ENCODE measurements at regions not wholly inside any gene's neighbourhood (a gene's known extent, or its start where the extent isn't known, plus 50 kb on each side); places are given as distances from the start of the nearest gene placed in this dataset.

DNA sequence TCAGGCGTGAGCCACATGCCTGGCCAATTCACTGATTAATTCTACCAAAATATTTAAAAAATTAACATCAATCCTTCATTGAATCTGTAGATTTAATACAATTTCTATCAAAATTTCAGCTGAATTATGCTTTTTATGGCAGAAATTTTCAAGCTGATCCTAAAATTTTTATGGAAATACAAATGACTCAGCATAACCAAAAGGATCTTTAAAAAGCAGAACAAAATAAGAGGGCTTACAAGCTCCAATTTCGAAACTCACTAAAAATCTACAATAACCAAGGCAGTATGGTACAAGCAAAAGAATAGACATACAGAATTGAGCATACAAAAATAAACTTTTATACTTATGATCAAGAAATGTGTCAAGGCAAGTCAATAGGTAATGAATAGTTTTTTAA lies 180.4 kb upstream of the CTNNB1 start:
- intact Hi-C loops (cut with micrococcal nuclease; ENCODE audit: unreplicated experiment) = no loop called here
- TF ChIP-seq, protein P1, sequence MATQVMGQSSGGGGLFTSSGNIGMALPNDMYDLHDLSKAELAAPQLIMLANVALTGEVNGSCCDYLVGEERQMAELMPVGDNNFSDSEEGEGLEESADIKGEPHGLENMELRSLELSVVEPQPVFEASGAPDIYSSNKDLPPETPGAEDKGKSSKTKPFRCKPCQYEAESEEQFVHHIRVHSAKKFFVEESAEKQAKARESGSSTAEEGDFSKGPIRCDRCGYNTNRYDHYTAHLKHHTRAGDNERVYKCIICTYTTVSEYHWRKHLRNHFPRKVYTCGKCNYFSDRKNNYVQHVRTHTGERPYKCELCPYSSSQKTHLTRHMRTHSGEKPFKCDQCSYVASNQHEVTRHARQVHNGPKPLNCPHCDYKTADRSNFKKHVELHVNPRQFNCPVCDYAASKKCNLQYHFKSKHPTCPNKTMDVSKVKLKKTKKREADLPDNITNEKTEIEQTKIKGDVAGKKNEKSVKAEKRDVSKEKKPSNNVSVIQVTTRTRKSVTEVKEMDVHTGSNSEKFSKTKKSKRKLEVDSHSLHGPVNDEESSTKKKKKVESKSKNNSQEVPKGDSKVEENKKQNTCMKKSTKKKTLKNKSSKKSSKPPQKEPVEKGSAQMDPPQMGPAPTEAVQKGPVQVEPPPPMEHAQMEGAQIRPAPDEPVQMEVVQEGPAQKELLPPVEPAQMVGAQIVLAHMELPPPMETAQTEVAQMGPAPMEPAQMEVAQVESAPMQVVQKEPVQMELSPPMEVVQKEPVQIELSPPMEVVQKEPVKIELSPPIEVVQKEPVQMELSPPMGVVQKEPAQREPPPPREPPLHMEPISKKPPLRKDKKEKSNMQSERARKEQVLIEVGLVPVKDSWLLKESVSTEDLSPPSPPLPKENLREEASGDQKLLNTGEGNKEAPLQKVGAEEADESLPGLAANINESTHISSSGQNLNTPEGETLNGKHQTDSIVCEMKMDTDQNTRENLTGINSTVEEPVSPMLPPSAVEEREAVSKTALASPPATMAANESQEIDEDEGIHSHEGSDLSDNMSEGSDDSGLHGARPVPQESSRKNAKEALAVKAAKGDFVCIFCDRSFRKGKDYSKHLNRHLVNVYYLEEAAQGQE (IDR thresholded peaks at IDR 0.05; ENCODE audit: insufficient read depth in 1 of 2, low read depth in 2 of 2, low read length in 1 of 2) = no peak
- TF ChIP-seq SIN3A (IDR thresholded peaks at IDR 0.05; ENCODE audit: borderline replicate concordance, insufficient read depth, low read depth, low read length) (no peak), POLR2AphosphoS5 (IDR thresholded peaks at IDR 0.05; ENCODE audit: low read depth, low read length) (no peak), TCF7L2 (IDR thresholded peaks at IDR 0.05; ENCODE audit: low read depth, low read length) (no peak)
- TF ChIP-seq, protein P2, sequence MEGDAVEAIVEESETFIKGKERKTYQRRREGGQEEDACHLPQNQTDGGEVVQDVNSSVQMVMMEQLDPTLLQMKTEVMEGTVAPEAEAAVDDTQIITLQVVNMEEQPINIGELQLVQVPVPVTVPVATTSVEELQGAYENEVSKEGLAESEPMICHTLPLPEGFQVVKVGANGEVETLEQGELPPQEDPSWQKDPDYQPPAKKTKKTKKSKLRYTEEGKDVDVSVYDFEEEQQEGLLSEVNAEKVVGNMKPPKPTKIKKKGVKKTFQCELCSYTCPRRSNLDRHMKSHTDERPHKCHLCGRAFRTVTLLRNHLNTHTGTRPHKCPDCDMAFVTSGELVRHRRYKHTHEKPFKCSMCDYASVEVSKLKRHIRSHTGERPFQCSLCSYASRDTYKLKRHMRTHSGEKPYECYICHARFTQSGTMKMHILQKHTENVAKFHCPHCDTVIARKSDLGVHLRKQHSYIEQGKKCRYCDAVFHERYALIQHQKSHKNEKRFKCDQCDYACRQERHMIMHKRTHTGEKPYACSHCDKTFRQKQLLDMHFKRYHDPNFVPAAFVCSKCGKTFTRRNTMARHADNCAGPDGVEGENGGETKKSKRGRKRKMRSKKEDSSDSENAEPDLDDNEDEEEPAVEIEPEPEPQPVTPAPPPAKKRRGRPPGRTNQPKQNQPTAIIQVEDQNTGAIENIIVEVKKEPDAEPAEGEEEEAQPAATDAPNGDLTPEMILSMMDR (IDR thresholded peaks at IDR 0.05) = no peak
- CTCF ChIA-PET = no interaction called here
- POLR2A ChIA-PET = no interaction called here
- ATAC-seq = no peak
- Histone ChIP-seq H3K4me3 (ENCODE audit: low read depth in 2 of 2, low read length in 2 of 2) (no peak overlapping the region), H3K9me3 (ENCODE audit: control insufficient read depth, insufficient read depth, low read depth, low read length) (no peaks in the 10 kb centered on the region), H3K27me3 (ENCODE audit: control insufficient read depth, insufficient read depth, low read length) (no peaks in the 10 kb centered on the region; the same call in 1 of the 2 replicates), H3K27ac (ENCODE audit: low read length) (no peak overlapping the region), H3K4me1 (ENCODE audit: control insufficient read depth, insufficient read depth, low read length) (no peaks in the 10 kb centered on the region), H3K36me3 (ENCODE audit: control insufficient read depth, insufficient read depth, low read length) (no peaks in the 10 kb centered on the region)
- in situ Hi-C loops (cut with HindIII; ENCODE audit: low pct_unique_long_range_greater_than_20kb, low sequenced_read_pairs) = no loop called here
- no TSS peak for BruUV-seq (replicated peaks)
- no peak for DNase-seq (ENCODE audit: low read depth, low spot score)

DNA sequence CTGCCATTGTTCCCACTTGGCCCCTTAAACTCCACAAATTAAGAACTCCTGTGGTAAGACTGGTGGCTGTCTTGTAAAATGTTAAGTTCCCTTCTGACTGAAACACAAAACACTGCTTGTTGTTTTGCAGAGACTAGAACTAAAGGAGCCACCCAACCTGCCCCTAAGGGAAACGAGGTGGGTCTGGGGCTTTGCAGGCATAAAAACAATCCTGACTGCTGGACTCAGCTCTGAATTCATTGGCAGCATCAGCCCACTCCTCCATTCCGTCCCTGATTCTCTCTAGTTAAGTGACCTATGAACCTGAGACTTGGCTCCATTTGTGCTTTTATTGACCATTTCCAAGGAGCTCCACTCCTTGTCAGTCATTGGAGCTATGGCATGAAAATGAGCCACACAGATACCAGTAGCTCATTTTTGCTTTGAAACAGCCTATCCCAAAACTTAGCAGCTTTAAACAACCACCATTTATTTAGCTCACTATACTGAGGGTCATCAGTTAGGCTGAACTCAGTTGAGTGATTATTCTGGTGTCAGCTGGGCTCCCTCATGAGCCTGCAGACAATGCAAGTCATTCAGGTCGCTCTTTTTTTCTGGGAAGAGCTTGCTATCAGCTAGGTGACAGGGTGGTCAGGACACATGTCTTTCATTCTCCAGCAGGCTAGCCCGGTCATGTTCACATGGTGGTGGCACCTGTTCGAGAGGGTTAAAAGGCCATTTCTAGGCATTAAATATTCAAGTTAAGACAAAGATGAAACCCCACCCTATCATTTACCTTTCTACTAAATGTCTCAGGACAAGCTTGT lies 175.1 kb upstream of the CTNNB1 start:
- Histone ChIP-seq H3K4me3 (ENCODE audit: low read depth in 2 of 2, low read length in 2 of 2) (no peak overlapping the region), H3K27me3 (ENCODE audit: control insufficient read depth, insufficient read depth, low read length) (no peaks in the 10 kb centered on the region; the same call in 1 of the 2 replicates), H3K27ac (ENCODE audit: low read length) (no peak overlapping the region), H3K9me3 (ENCODE audit: control insufficient read depth, insufficient read depth, low read depth, low read length) (no peaks in the 10 kb centered on the region), H3K4me1 (ENCODE audit: control insufficient read depth, insufficient read depth, low read length) (no peaks in the 10 kb centered on the region), H3K36me3 (ENCODE audit: control insufficient read depth, insufficient read depth, low read length) (no peaks in the 10 kb centered on the region)
- TF ChIP-seq TCF7L2 (IDR thresholded peaks at IDR 0.05; ENCODE audit: low read depth, low read length) = no peak
- TF ChIP-seq POLR2AphosphoS5 (IDR thresholded peaks at IDR 0.05; ENCODE audit: low read depth, low read length) = no peak
- no peak for TF ChIP-seq SIN3A (IDR thresholded peaks at IDR 0.05; ENCODE audit: borderline replicate concordance, insufficient read depth, low read depth, low read length)
- TF ChIP-seq, protein P1 (IDR thresholded peaks at IDR 0.05; ENCODE audit: insufficient read depth in 1 of 2, low read depth in 2 of 2, low read length in 1 of 2) = no peak
- TF ChIP-seq, protein P2 (IDR thresholded peaks at IDR 0.05) = no peak
- ChIA-PET POLR2A (no interaction called here), CTCF (no interaction called here)
- intact Hi-C loops (cut with micrococcal nuclease; ENCODE audit: unreplicated experiment) (no loop called here), in situ Hi-C loops (cut with HindIII; ENCODE audit: low pct_unique_long_range_greater_than_20kb, low sequenced_read_pairs) (no loop called here)
- ATAC-seq (no peak), DNase-seq (ENCODE audit: low read depth, low spot score) (no peak)
- no TSS peak for BruUV-seq (replicated peaks)
